ENCODE measurements at regions not wholly inside any gene's neighbourhood (a gene's known extent, or its start where the extent isn't known, plus 50 kb on each side); places are given as distances from the start of the nearest gene placed in this dataset.

DNA sequence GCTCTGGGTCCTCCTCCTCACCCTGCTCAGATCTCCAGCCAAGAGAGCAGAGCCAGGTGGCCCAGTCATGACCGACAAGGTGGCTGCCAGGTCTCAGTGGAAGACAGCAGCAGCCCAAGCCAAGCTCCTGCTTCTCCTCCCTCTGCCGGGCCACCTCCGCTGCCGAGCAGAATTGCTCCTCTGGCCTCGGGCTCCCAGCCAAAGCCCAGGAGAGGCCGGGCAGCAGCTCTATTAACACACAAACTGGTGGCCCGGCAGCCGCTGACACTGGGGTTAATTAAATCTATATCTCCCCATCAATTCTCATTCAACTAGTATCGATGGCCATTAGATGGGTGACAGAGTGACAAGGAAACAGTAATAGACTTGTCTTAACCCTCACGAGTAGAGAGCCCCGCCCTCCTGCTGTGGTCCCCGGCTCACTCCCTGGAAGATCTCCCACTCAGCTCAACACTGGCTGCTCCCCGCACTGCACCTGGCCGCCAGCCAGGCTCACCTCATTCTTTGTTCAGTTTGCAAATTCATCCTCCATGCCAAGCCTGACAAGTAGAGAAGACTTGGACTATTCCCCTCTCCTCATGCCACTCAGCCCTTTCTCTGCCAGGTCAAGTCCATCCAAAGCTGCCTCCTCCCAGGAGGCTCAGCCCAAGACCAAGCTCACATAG is 74.1 kb upstream of the UNC5B start:
- TF ChIP-seq, protein P1, sequence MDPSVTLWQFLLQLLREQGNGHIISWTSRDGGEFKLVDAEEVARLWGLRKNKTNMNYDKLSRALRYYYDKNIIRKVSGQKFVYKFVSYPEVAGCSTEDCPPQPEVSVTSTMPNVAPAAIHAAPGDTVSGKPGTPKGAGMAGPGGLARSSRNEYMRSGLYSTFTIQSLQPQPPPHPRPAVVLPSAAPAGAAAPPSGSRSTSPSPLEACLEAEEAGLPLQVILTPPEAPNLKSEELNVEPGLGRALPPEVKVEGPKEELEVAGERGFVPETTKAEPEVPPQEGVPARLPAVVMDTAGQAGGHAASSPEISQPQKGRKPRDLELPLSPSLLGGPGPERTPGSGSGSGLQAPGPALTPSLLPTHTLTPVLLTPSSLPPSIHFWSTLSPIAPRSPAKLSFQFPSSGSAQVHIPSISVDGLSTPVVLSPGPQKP (IDR thresholded peaks at IDR 0.05; ENCODE audit: borderline replicate concordance, low read depth, low read length), result no peak
- no peak for TF ChIP-seq POLR2A (IDR thresholded peaks at IDR 0.05; ENCODE audit: low read depth, low read length)
- TF ChIP-seq, protein P2, sequence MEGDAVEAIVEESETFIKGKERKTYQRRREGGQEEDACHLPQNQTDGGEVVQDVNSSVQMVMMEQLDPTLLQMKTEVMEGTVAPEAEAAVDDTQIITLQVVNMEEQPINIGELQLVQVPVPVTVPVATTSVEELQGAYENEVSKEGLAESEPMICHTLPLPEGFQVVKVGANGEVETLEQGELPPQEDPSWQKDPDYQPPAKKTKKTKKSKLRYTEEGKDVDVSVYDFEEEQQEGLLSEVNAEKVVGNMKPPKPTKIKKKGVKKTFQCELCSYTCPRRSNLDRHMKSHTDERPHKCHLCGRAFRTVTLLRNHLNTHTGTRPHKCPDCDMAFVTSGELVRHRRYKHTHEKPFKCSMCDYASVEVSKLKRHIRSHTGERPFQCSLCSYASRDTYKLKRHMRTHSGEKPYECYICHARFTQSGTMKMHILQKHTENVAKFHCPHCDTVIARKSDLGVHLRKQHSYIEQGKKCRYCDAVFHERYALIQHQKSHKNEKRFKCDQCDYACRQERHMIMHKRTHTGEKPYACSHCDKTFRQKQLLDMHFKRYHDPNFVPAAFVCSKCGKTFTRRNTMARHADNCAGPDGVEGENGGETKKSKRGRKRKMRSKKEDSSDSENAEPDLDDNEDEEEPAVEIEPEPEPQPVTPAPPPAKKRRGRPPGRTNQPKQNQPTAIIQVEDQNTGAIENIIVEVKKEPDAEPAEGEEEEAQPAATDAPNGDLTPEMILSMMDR (conservative IDR thresholded peaks at IDR 0.05; ENCODE audit: low read depth, low read length), result no peak
- TF ChIP-seq RAD21 (IDR thresholded peaks at IDR 0.05; ENCODE audit: low read length), result no peak
- no peak for TF ChIP-seq MXI1 (IDR thresholded peaks at IDR 0.05; ENCODE audit: borderline replicate concordance, low read depth, low read length)
- no peak for TF ChIP-seq RCOR1 (IDR thresholded peaks at IDR 0.05; ENCODE audit: insufficient replicate concordance, low read length)
- TF ChIP-seq MAFK (IDR thresholded peaks at IDR 0.05; ENCODE audit: low read depth, low read length), result no peak
- TF ChIP-seq FOS (IDR thresholded peaks at IDR 0.05; ENCODE audit: low read depth, low read length), result no peak
- no peak for TF ChIP-seq MAZ (IDR thresholded peaks at IDR 0.05; ENCODE audit: borderline replicate concordance, low read depth, low read length)
- no peak for TF ChIP-seq BHLHE40 (IDR thresholded peaks at IDR 0.05; ENCODE audit: low read depth, low read length)
- no peak for TF ChIP-seq CEBPB (IDR thresholded peaks at IDR 0.05; ENCODE audit: low read depth, low read length)
- TF ChIP-seq RFX5 (IDR thresholded peaks at IDR 0.05; ENCODE audit: low read depth, low read length), result no peak
- TF ChIP-seq, protein P3, sequence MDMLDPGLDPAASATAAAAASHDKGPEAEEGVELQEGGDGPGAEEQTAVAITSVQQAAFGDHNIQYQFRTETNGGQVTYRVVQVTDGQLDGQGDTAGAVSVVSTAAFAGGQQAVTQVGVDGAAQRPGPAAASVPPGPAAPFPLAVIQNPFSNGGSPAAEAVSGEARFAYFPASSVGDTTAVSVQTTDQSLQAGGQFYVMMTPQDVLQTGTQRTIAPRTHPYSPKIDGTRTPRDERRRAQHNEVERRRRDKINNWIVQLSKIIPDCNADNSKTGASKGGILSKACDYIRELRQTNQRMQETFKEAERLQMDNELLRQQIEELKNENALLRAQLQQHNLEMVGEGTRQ (IDR thresholded peaks at IDR 0.05; ENCODE audit: low read depth, low read length), result no peak
- no peak for TF ChIP-seq SMC3 (IDR thresholded peaks at IDR 0.05; ENCODE audit: low read depth, low read length)

Data from IMR-90 (cell line).